Head of caudate nucleus (tissue), 42 donors: ENCODE measurements at regions not wholly inside any gene's neighbourhood (a gene's known extent, or its start where the extent isn't known, plus 50 kb on each side); places are given as distances from the start of the nearest gene placed in this dataset.

Experiments used
- DNase-seq, 42 donors: peaks; one replicate each; pipeline versions ENCODE4 v3.0.0 to v3.0.0-alpha.2; 2020 to 2021; ENCODE audit warnings: mixed read lengths in 7 of 42
- intact Hi-C: fragments of 100-400 bp; cut with DNase I; formaldehyde crosslinking; loops from one replicate; pipeline ENCODE4 v1.15.0; 2022

DNA sequence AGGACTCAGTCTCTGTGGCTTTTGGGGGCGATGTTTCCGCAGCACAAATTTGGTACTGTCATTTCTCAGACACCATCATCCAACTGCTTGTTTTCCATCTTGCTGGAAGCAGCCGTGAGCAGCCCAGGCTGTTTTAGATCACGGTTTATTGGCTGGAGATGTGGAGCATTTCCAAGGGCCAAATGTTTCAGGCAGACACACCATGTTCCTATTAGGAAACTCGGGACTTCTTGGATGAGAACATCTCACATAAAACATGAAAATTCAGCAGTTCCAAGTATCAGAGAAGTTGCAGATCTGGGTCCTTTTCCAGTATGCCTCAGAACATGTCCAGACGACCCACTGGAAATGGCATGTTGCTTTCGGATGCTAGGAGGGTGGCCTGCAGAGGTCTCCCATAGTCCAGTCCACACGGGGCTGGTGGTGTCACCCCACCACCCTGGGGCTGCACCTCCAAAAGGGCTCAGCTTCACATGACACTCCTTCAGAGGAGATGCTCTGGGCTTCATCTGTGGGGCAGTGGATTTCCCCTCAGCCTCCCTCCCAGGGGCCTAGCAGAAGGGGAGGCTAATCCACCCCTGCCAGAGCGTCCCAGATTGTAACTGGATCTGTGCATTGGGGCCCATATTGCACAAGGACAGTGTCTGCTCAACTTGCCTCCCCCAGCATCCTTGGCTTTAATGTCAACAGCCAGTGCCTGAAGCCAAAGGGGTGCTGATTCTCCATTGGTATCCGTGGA, 176.3 kb downstream of the SCP2D1 start:
- intact Hi-C loops = no loop called here

DNA sequence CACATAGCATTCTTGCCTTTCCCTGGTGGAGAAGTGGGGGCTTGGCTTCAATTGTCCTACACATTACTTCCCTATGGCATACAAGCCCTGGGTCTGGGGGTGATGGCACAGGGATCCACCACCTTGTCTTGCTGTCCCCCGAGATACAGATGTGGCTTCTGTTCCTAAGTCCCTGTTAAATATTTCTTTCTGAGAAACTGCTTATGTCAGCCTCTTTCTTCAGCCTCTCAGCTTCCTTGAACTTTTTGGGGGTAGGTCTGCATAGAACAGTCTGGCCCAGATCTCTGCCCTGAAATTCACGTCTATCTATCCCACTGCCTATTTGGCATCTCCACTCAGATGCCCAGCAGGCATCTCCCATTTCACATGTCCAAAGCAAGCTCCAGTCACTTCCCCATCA, 177.4 kb downstream of the SCP2D1 start:
- intact Hi-C loops = no loop called here
- DNase-seq = peak in 1 of 42 donors; percentile 6

More for the DNA sequence above, 176.3 kb downstream of the SCP2D1 start:
- peak in 1 of 42 donors; percentile 34 for DNase-seq

DNA sequence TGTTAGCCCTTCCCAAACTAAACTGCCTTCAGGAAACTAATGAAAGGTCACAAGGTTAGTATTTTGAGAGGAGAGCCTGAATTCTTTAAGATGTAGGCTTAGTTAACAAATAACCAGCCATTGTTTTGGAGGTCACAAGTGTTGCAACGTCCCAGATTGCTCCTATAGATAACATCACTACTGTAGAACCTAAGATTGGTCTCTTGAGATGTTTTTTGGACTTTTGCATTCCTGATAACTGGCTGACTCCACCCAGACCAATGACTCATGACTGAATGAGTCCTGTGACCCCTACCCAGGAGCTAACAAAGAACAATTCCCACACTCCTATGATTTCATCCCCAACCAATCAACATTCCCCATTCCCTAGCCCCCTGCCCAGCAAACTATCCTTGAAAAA, 178.8 kb downstream of the SCP2D1 start:
- no peak for DNase-seq
- intact Hi-C loops = no loop called here

DNA sequence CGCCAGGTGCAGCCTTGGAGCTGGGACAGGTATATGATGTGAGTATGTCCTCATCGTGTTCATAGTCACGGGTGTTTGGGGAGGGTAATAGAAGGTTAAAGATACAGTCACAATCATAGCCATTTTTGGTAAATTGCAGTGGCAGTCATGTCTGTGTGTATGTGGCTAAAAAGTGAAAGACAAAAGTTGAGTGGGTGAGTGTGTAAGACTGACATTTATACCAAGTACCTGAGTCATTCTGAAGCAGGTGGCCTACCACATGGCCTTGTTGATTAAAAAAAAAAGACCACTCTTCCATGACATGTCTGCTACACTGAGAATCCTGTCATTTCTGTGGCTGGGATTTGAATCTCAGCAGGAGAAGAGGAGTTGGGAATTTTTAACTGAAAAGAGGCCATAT, 181.9 kb downstream of the SCP2D1 start:
- no peak for DNase-seq
- intact Hi-C loops = no loop called here

DNA sequence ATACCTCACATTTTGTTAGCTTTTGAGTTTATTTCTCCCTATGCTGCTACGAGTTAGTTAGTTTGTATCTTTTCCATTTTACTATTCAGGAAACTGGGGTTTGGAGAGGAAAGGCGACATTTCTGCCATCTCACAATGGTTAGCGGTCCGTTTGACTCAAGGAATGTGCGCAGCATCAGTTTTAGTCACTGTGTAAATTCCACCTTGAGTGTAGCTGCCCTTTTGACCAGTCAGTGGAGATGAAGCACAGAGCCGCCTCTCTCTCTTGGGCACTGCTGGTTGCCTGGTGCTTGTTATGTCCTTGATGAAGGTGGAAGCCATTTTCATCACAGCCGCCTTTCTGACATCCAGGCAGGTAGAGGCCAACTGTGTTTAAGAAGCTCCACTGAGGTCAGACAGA, 185.5 kb downstream of the SCP2D1 start:
- intact Hi-C loops = no loop called here

DNA sequence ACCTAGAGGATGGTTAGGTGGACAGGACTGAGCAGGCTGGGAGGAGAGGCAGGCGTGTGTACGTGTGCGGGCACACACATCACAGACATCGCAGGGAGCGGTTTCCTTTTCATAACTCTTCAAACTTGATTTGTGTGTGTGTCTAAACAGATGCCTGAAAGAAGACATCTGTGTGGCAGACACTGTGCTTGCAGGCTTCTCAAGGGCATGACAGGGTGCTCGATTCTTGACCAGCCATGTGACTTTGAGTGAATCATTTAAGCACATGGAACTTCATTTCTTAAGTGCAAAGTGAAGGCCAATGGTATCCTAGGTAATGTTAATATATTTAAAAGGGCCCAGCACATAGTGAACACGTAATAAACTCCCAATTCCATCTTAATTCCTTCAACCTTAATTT, 186.5 kb downstream of the SCP2D1 start:
- DNase-seq = no peak
- intact Hi-C loops = no loop called here

More for the DNA sequence above, 185.5 kb downstream of the SCP2D1 start:
- DNase-seq = peak in 1 of 42 donors; percentile 1

DNA sequence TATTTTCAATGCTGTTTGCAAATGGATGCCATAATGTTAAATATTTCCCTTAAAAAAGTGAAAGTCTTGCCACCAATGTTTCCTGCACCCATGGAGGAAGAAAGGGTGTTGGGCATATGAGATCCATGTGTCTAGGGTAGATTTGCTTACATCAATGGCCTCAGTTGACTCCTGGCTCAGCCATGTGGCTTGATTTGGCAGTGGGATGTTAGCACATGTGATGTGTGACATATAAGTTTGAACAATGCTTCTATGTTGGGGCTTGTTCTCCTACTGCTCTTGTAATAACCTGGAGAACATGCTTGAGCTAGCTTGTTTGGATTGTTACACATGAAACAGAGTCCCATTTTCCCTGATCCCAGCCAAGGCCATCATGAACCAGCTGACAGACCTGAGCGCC, 187.6 kb downstream of the SCP2D1 start:
- DNase-seq = no peak
- intact Hi-C loops = no loop called here

DNA sequence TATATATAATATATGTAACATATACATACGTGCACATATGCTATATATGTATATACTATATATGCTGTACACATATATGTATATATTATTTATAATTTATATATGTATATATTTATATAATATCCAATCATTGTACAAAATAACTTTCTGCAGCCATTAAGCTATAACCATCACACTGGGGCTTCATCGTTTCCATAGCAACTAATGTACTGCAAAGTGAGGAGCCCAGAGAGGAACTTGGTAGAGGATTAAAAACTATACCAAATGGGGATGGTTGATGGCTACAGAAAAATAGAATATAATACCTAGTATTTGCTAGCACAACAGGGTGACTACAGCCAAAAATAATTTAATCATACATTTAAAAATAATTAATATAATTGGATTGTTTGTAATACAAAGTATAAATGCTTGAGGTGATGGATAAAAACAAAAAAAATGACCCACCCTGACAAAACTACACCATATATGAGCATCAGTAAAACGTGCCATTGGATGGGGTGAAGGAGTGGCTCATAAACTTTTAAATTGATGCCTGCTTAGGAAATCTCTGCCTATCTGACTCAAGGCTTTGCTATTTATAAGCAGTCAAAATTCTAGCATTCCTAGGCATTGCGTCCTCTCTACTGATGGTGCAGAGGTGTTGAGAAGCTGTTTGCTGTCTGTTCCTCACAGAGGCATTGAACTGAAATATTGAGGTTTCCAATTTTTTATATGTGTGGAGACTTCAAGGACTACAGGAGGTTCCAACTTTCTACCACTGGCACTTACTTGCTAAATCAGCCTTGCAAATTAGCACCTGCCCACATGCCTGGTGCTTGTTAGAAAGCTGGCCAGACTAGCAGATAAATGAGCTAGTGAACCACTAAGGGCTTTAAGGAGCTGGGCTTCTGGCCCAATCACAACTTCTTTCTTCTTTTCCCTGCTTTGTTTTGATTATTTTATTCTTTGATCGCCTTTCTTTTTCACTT, 190.1 kb downstream of the SCP2D1 start:
- intact Hi-C loops = no loop called here
- peak in 1 of 42 donors; percentile 17 for DNase-seq

DNA sequence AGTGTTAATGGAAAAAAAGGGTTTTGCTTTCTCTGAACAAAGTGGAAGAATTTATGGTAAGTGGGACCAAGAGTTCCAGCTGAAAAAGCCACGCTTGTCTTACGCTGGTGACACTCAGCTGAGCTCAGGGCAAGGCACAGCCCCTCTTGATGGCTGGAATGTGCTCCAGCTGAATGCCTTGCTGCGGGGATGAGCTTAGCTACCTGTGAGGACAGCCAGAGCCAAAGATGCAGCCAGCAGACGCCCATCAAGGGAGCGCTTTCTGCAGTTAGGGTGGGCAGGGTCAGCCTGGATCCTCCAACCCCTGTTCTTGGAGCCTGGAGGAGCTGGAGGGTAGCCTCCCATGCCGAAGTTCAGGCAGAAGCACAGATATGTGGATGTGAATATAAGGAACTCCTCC, 191.4 kb downstream of the SCP2D1 start:
- intact Hi-C loops = no loop called here
- DNase-seq = peak in 1 of 42 donors; percentile 24

DNA sequence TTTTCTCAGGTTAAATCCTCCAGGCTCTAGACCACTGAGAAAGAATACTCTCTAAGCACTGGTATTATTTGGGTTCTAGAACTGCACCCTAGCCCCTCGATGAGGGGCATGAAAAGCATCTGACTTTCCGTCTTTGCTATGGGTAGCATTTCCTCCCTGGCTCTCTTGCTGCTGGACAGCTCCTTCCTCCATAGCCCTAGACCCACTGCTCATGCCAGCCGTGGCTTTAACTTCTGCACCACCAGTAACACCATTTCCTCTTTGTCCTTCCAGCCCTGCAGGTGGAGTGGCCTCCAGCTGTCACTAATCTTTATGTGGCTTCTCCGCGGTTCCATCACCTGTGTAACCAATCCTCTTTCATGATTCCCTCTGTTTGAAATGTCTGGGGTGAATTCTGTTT, 194.9 kb downstream of the SCP2D1 start:
- no peak for DNase-seq
- intact Hi-C loops = no loop called here

DNA sequence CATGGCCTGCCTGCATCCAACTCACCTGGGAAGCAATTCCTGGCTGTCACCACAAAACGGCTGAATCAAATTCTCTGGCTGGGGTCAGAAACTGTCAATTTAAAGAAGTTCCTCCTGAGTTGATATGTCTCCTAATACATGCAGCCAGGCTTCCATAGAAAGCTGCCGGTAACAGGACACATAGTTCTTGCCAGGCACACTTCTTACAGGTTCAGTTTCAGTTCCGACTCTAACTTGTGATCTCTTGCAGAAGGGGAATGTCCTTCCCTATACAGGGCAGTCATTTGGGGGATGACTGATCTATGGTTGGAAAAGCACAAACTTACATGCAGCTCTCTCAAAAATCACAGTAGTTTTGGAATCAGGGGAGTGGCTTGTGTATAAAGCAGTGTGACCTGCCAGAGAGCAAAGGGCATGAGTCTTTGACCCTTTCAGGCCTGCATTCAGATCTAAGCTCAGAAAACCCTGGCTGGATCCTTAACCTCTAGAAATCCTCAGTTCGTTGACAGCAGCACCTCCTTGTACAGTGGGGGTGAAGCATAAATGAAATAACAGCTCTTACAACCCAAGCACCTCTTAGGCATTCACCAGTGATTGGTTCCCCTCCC, 195.6 kb downstream of the SCP2D1 start:
- intact Hi-C loops = no loop called here
- no peak for DNase-seq

DNA sequence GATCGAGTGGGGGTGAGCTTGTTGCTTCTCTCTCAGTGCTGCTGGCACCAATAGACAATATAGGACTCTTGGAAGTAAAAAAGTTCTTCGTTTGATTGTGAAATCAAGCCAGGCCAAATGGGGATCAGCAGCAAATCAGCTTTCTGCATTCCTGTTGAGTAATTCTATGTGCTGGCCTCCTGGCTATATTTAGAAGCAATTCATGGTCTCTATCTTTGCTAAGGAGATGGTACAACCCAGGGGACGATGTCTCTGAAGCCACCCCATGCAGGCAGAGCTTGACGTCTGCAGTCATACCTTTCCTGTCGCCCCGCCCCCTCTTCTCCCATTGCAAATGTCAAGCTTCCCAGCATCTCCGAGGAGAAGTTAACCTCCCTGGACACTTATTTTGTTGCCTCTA, 199.1 kb downstream of the SCP2D1 start:
- peak in 1 of 42 donors; percentile 33 for DNase-seq
- intact Hi-C loops = no loop called here

DNA sequence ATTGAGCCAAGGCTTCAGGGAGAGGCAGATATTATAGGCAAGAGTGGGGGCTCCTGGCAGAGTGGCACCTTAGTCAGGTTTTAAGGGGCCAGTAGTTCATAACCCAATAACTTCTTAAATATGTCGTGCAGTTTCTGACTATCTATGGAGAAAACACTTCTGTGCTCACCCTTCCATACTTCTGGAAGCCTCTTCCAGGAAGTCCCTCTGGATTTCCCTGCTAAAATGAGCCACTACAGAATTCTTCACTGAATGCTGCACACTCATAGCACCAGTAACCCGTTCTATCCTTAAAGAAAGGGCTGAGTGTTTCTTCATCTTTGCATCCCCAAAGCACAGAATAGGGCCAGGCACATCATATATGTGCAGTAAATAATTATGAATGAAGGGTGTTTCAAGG, 198.5 kb upstream of the SLC24A3 start:
- DNase-seq = peak in 1 of 42 donors; percentile 4
- intact Hi-C loops = no loop called here

DNA sequence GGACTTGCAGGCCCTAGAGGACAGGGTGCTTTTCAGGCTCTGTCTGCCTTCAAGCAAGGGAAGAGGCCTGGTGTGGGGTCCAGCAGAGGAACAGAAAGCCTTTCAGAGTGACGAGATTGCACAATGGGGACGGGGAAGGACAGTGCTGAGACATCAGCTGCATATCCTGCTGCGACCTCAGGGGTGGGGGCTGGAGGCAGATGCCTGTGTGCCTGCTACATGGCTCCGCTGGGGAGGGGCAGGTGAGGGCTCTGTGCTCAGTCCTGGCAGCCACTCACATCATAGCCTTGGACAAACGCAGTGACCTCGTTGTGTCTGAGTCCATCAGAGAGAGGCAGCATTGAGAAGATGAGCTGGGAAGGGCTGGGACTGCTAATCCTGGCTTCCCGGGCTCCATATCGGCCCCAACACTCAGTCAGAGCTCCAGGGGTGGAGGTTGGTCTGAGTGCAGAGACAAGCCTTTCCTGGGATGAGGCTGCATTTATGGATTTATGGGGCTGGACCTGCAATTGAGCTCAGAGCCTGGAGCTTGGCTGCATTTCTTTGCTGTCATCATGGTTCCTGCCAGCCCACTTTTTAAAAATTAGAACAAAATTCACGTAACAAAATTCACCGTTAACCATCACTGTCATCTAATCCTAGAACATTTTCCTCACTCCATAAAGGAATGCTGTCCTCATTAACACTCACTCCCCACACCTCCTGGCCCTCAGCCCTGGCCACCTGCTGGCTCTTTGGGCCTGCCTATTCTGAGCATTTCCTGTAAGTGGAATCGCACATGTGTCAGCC, 196.9 kb upstream of the SLC24A3 start:
- intact Hi-C loops = no loop called here
- DNase-seq = peak in 4 of 42 donors; percentile 9 to 42 (median 34)

DNA sequence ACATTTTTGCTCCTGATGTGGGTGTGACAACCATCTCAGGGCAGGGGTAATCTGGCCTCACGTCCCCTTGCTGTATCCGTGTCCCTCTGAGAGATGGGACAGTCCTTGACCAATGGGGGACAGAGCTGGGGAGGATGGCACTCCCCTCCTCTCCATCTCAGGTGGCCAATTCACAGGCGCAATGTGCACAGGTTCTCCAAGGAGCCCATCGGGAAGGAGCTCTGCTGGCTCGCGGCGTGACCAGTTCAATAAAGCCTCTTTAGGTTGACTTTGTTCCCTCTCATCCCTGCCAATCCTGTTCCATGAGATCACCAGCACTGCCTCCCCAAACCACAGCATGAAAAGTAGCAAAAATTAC, 196.3 kb upstream of the SLC24A3 start:
- DNase-seq = peak in 1 of 42 donors; percentile 36
- intact Hi-C loops = no loop called here

DNA sequence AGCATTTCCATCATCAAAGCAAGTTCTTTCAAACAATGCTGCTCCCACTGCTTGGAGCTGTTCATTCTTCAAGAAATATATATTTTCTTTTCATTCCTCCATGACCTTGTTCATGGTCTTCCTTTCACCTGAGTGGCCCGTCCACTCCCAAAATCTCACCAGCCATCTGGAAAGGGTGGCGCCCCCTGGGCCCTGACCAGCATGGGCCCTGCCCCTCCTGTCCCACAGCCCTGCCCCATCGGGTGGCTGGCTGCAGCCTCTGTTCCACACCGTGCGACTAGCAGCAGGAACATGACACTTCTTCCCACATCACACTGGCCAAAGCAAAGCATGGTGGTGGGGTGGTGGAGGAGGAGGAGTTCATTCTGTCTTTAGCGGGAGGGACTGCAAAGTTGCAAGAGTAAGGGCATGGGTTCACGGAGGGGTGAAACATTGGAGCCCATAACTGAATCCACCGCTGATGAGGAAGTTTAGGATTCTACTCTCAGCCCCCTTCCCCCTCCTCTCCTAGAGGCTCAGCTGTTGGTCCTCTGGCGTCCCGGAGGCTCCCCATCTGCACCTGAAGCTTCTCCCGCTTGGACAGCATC, 195.2 kb upstream of the SLC24A3 start:
- intact Hi-C loops = no loop called here
- DNase-seq = peak in 2 of 42 donors; percentile 26 to 34

DNA sequence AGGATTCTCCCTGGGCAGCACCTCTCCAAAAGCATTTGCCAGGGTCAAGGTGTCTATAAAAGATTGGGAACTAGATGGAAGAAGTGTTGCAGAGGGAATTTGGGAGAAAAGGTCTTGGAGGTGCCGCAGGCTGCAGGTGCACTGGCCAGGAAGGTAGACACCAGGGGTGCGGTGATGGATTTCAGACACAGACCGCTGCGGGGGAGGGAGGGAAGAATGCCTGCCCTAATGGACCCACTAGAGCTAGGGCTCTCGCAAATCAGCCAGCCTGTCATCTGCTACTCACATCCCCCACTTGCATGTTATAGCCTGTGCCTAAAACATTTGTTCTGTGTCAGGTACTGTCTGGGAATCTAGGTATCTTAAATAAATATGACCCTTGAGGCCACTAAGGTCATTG, 193.6 kb upstream of the SLC24A3 start:
- DNase-seq = peak in 2 of 42 donors; percentile 27 to 34
- intact Hi-C loops = no loop called here

DNA sequence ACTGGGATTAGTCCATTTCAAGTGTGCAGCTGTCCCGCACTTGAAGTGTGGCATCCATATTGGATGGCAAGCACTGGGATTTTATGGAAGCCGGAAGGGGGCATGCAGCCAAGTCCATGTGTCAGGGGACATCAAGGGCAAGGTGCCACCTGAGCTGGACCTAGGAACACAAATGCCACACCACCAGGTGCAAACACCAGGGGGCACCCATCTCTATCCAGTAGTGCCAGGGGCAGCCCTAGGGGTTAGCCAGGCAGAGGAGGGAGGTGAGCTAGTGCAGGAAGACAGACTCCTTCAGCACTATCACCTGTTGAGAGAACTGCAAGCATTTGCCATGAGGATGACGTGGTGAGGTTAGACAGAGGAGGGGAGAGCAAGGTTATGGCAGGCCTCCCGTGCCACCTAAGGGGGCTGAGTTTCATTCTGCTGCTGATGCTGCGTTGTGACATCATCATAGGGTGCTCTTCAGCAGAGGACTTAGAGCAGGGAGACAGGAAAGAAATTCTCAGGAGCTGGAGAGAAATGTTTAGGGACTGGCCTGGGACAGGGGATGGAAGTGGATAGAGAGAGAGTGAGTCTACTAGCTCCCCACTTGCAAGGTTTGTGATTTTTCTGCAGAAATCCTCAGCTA, 192.6 kb upstream of the SLC24A3 start:
- peak in 2 of 42 donors; percentile 30 to 39 for DNase-seq
- intact Hi-C loops = no loop called here
